ENCODE measurements at regions not wholly inside any gene's neighbourhood (a gene's known extent, or its start where the extent isn't known, plus 50 kb on each side); places are given as distances from the start of the nearest gene placed in this dataset.

GRCh38 chr13:73273745-73274144 lies 214.9 kb downstream of the KLF5 start:
- no peak for DNase-seq

GRCh38 chr13:73273276-73273675 lies 214.5 kb downstream of the KLF5 start:
- no peak for DNase-seq

GRCh38 chr13:73272831-73273230 lies 214.0 kb downstream of the KLF5 start:
- no peak for DNase-seq

DNA sequence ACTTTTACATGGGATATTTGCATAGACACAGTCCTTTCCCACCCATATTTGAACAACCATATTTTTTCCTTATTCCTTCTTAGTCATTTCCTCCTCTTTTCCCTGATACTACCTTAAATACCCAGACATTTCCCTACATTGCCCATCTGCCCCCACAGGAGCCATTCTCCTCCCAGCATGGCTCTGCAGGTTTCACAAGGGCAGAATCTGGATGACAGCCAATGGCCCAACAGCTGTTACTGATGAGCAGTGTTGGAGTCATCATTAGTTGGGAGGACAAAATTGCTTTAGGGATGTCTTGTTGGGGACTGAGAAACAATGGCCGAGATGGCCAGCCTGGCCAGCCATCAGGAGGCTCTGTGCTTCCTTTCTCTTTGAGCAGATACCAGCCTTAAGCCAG lies 209.5 kb downstream of the KLF5 start:
- no peak for DNase-seq

DNA sequence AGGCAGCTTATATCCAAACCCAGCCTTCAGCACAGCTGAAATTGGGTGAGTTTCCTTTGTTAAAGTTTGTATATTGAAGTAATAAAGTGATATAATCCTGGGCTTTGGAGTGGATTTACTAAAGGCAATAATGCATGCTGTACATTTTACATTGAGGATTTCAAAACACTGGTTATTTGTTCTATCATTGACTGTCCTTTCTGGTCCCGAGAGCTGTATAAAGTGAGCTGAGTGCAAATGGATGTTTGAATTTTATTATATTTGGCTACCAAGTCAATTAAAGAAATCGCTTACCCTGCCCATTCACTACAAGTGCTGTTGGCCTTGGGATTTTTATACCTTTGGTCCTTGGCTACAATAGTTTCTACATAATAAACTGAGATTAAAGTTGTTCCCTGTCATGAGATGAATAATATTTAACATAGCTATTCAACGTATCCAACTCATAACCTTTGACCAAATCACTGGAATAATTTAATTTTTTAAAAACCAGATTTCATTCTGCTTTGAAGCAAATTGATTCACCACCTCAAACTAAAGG lies 207.9 kb downstream of the KLF5 start:
- DNase-seq = no peak

DNA sequence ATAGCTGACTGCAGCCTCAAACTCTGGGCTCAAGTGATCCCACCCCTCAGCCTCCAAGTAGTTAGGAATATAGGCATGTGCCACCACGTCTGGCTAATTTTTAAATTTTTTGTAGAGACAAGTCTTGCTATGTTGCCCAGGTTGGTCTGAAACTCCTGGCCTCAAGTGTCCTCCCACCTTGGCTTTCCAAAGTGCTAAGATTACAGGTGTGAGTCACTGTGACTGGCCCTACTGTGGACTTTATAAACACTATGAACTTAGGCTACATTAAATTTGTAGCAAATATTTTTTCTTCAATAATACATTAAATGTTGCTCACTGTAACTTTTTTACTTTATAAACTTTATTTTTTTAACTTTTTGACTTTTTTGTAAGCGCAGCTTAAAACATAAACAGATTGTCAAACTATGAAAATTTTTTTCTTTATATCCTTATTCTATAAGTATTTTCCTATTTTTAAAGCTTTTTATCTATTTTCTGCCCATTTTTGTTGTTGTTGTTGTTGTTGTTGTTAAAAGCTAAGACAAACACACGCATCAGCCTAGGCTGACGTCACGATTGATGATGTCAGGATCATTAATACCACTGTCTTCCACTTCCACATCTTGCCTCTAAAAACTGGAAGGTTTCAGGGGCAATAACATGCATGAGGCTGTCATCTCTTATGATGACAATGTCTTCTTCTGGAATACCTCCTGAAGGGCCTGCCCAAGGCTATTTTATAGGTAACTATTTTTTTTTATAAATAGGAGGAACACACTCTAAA lies 204.2 kb downstream of the KLF5 start:
- DNase-seq = no peak

GRCh38 chr13:73261739-73262216 lies 203.0 kb downstream of the KLF5 start:
- no peak for DNase-seq

- DNase-seq = no peak
Measured at GRCh38 chr13:73259061-73260017, 200.5 kb downstream of the KLF5 start.

- no peak for DNase-seq
Measured at GRCh38 chr13:73258406-73258805, 199.6 kb downstream of the KLF5 start.

GRCh38 chr13:73254827-73255226 lies 196.0 kb downstream of the KLF5 start:
- no peak for DNase-seq

DNA sequence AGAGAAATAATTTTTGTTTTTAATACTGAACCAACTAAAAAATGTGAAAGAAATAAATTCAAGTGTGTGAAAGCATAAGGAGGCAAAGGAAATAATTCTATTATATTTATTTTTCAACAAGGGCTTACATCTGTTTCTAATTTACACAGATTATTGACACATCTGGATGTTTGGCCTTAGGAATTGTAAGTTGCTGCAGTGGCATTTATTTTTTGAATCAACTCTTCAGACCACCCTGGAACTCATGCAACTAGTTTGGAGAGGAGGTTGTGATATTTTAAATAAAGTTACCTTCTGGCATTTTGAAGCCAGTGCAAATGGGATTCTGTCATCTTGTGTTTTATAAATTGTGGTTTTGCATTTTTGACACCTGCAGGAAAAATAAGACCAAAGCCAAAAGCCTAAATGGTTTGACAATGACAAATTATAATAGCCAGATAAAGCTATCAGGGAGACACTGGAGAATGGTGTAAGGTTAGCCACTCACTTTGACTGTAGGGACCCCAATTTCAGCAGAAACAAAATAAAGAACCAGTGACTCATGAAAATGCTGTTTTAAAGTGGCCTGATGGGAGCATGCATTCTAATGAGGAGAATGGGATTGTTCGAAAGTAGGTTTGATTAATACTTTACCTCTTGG lies 192.9 kb downstream of the KLF5 start:
- no peak for DNase-seq

DNA sequence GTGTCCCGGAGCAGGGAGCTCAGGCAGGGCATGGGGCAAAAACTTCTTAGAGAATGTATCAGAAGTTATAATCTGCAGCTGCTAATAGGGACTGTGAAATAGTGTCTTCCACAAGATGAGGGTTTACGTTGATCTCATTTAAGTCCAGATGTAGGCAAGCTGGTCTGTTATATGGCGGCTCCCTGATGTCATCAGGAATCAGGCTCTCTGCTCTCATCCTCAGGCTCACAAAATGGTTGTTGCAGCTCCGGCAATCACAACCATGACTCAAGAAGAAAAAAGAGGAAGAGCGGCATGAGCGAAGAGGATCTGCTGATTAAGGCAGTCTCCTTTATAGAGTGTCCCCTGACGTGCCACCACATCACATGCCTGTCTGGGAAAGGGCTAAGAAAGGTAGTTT lies 191.3 kb downstream of the KLF5 start:
- DNase-seq = no peak

GRCh38 chr13:73248711-73249580 lies 190.1 kb downstream of the KLF5 start:
- no peak for DNase-seq

DNA sequence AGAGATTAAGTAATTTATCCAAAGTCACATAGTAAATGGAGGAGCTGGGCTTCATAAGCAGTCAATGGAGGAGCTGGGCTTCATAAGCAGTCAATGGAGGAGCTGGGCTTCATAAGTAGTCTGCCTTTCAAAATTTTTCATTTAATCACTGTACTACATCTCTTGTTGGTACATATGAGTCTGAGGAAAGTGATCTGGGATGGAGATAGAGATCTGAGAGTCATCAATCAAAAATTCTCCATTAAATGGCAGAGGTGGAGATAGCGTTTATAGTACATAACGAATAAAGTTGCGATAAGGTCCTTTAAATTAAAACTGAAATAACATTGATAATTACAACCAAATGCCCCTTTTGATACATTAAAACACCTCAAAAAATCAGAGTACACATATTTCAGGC lies 189.3 kb downstream of the KLF5 start:
- DNase-seq = no peak

DNA sequence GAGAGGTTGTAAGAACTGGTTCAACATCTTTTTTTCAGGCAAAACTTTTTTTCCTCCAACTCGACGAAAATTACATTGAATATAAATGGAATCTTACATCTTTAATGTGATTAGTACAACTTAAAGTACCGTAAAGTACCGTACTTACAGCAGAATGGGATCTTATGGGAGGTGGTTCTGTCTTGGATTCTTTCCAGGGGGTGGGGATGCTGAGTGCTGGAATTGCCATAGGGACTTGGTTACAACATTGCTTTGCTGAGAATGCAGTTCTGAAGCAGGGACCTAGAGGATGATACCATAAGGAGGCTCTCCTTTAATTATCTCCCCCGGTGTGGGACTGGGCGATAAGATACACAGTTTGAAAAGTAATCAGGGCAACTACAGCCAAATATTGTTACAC lies 186.4 kb downstream of the KLF5 start:
- DNase-seq = no peak

- no peak for DNase-seq
Measured at GRCh38 chr13:73244467-73244866, 185.7 kb downstream of the KLF5 start.

DNA sequence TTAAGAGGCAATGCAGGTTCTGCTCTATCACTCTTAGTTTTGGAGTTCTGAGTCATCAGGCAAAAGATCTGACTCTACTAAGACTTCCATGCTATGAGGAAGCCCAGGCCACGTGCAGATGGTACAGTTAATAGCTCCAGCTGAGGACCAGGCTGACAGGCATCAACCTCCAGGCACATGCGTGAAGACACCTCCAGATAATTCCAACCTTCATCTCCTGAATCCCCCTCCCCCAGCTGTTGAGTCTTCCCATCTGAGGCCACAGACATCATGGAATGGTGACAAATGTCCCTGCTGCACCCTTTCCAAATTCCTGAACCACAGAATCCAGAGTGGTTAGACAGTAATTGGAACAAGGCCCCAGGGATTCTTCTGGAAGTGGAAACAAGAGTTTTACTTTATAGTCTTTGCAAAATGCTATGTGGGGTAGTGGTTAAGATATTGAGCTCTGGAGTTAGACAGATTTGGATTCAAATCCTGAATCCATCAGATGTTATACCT lies 183.8 kb downstream of the KLF5 start:
- no peak for DNase-seq

- no peak for DNase-seq
Measured at GRCh38 chr13:73240193-73240592, 181.4 kb downstream of the KLF5 start.

DNA sequence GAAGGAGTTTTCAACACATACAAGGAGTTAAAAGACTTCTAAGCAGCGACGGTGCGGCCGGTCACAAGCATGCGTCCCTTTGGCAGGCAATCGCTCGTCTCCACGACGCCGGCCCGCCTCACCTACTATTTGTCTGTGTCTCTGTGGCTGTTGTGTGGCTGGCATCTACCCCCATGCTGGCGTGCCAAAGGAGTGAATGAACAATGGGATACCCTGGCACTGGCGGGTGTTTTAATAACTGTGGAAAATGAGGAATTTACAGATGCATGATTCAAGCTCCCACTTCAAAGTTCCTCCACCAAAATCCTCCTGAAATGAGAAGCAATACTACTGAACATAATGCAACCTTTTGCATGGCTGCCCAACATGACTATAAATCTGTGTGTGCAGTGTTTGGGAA lies 176.6 kb downstream of the KLF5 start:
- no peak for DNase-seq

DNA sequence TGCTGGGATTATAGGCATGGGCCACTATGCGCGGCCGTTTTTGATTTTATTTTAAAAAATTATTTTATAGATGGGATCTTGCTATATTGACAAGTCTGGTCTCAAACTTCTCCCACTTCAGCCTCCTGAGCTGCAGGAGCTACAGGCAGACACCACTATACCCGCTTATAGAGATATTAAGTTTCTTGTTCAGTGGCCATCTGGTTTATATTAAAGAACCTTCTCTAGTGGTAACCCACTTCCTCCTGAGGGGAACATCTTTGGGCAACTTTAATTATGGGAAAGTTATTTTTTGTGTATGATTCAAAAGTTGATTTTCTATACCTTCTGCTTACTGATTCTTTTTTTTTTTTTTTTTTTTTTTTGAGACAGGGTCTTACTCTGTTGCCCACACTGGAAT lies 172.7 kb downstream of the KLF5 start:
- DNase-seq = no peak

DNA sequence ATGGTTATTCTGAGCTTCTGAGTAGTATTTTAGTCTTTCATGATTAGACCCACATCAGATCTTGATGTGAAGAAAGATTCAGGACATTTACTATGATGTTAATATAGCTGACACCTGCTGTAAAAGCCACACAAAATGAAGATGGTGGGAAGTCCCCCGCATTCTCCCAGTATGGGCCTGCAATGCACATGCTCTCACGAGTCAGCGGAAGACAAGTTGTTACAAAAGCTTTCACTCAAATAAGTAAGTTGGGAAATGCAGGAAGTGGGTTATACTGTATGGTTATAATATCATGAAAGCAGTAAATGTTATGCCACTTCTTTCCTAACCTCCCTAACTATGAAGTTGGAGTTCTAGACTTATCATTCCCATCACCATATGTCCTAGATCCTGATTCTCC lies 171.9 kb downstream of the KLF5 start:
- DNase-seq = no peak

DNA sequence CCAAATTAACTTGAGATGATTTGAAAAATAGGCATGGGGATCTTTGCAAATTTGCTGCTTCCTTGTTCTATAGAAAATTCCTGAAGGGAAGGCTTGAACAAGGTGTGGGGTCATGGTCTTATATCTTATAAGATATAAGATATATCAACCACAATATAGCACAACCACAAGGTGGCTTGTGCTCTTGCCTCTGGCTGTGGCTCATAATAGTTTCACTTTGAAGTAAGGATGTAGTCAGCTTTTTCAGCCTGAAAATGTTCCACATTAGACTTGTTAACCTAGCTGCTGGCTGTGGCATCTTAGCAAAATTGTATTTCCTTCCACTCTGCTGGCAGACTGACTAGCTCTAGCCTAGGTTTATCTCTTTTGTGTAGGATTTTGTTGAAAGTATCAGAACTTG lies 169.7 kb downstream of the KLF5 start:
- DNase-seq = no peak
